H7 (cell line): ENCODE measurements at regions not wholly inside any gene's neighbourhood (a gene's known extent, or its start where the extent isn't known, plus 50 kb on each side); places are given as distances from the start of the nearest gene placed in this dataset.
A peak's percentile ranks its signal among the peaks of the same experiment; 100 is the strongest.

ENCODE experiments used
- DNase-seq: peaks from one replicate; pipeline ENCODE4 v3.0.0; 2012
- H3K27me3 ChIP-seq: 2 replicates; pipeline ENCODE4 v1.6.0; 2011; ENCODE audit warnings: mild to moderate bottlenecking, low read length; ENCODE audit not compliant: control insufficient read depth, insufficient read depth
- H3K36me3 ChIP-seq: replicated peaks from 2 replicates; pipeline ENCODE4 v1.5.1; 2011; ENCODE audit warnings: low read length; ENCODE audit not compliant: control insufficient read depth, insufficient read depth
- H3K4me3 ChIP-seq: 2 replicates; pipeline ENCODE4 v1.5.1; 2011; ENCODE audit warnings: low read depth, mild to moderate bottlenecking, control low read depth, low read length, moderate library complexity; ENCODE audit not compliant: insufficient read depth

DNA sequence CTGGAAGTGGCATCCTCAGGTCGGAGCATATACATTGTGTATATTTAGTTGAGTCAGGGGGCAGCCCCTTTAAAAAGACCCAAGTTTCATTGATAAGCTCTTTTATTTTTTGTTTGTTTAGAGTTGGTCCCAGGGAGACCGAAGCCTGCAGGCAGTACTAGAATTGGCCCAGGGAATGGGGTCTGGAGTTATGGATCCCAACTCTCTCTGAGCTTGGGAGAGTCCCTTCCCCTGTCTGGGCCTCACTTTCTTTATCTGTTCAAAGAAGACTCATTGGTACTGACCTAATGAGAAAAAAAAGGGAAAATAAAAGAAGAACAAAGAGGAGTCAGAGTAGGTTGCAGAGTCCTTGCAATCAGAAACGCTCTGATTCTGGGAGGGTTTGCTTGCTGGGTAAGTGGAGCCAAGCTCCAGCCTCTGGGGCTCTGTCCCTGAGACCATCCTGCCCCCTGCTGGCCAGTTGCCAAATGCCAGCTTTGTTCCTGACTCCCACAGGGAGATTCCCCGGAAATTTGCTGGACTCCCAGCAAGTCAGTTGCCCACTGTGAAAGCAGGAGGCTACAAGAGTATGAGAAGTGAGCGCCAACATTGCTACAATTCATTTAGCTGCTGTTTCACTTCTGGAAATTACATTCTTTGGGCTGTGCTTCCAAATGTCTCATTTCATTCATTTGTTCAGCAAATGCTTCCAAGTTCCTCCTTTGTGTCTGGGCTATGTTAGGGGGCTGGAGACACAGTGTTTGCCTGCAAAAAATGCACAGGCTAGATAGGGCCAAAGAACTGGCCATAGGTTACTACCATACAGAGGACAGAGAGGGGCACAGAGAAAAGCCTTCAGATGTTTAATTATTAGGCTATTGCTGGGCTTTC, 156.2 kb downstream of the MELK start:
- no peak overlapping the region for H3K4me3 ChIP-seq
- no peaks in the 10 kb centered on the region for H3K36me3 ChIP-seq
- DNase-seq = peak; percentile 85
- no peaks in the 10 kb centered on the region for H3K27me3 ChIP-seq

- DNase-seq = no peak
- H3K27me3 ChIP-seq = no peaks in the 10 kb centered on the region
- no peak overlapping the region for H3K4me3 ChIP-seq
- H3K36me3 ChIP-seq = no peaks in the 10 kb centered on the region
These were observed 157.2 kb downstream of the MELK start for GRCh38 chr9:36729906-36730305.

DNA sequence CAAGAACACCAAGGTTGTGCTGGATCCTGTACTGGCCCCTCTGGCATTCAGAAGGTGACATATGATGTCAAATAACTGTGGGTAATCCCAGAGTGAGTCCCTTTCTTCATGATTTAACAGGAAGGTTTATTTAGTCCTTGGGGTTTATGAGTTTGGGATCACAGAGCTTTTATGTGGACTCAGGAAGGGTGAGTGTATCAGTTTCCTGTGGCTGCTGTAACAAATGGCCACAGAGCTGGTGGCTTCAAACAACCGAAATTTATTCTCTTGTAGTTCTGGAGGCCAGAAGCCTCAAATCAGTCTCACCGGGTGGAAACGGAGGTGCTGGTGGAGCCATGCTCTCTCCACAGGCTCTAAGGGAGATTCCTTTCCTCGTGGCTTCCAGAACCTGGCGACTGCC, 157.7 kb downstream of the MELK start:
- no peaks in the 10 kb centered on the region for H3K27me3 ChIP-seq
- no peaks in the 10 kb centered on the region for H3K36me3 ChIP-seq
- DNase-seq = no peak
- no peak overlapping the region for H3K4me3 ChIP-seq

GRCh38 chr9:36731068-36731956, 158.6 kb downstream of the MELK start:
- DNase-seq = no peak
- Histone ChIP-seq H3K27me3 (no peaks in the 10 kb centered on the region), H3K36me3 (no peaks in the 10 kb centered on the region), H3K4me3 (no peak overlapping the region)

DNA sequence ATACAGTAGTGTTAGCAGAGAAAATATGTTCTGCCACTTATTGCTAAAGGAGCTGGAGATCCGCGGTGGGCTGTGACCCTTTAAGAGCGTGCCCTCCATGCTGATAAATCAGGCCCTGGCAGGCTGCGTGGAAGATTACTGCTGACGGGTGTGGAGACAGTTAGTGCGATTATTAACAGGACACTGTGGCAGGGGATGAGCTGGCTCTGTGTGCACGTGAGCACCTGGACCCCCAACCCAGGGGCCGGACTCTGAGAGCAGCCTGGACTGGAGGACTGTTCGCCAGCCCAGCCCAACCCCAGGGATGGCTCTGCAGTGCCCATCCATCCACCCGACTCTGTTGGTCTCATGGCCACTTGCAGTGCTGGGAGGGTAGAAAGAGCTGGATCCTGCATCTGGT, 162.0 kb downstream of the MELK start:
- H3K27me3 ChIP-seq = no peaks in the 10 kb centered on the region; the same call in 1 of the 2 replicates
- no peak for DNase-seq
- H3K36me3 ChIP-seq = no peaks in the 10 kb centered on the region
- no peak overlapping the region for H3K4me3 ChIP-seq

GRCh38 chr9:36736648-36737047, 164.0 kb downstream of the MELK start:
- no peak for DNase-seq
- peaks cover 3% of the 10 kb centered on the region; the same call in 1 of the 2 replicates for H3K27me3 ChIP-seq
- no peak overlapping the region for H3K4me3 ChIP-seq
- no peaks in the 10 kb centered on the region for H3K36me3 ChIP-seq

DNA sequence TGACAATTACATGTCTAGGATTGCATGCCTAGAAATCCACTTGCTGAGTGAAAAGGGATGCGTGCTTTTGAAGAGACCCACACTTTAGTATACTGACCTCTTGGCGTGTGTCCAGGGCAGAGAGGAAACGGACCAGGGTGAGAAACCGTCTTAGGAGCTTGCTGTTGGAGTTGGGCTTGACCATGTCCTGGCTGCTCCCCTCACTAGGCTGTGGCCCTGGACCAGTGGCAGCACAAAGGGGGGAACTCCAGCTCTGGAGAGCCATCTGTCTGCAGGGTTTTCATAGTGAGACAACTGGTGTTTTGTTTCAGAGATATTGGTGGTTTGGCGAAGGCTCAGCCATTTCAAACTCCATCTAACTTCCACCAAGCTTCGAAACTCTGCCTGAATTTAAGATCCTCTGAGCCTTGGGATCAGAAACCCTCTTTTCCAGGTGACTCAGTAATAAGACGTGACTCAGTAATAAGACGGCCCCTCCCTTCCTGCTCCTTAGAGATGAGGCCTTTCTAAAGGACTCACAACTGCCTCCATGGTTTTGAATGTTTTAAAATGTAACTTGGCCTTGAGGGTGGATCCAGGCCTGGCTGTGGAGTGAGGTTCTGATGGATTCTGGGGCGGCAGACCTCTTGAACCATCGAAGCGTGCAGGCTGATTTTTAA, 165.8 kb downstream of the MELK start:
- no peak for DNase-seq
- Histone ChIP-seq H3K27me3 (peaks cover 3% of the 10 kb centered on the region; the same call in 1 of the 2 replicates), H3K4me3 (no peak overlapping the region), H3K36me3 (no peaks in the 10 kb centered on the region)

- no peaks in the 10 kb centered on the region for H3K36me3 ChIP-seq
- peak overlapping the region; percentile 15; the same call in 1 of the 2 replicates for H3K4me3 ChIP-seq
- peaks cover 3% of the 10 kb centered on the region; the same call in 1 of the 2 replicates for H3K27me3 ChIP-seq
- peak; percentile 71 for DNase-seq
These were observed 166.8 kb downstream of the MELK start for GRCh38 chr9:36739373-36740116.

DNA sequence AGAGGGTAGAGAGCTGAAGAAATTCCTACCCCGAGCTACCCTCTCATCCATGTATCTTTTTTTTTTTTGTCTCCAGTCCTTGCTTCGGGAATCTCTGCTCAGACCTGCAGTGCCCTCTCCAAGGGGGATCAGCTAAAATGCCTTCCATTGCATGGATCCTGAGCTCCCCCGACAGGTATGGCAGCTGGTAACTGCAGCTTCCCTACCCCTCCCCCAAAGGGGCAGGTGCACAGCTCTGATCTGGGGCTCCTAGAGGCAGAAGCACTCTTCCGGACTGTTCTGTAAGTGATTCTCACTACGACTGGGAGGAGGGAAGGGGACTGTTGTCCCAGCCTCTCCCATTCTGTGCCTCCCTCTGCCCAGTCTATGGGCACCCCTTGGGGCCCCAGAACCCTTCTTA, 169.6 kb downstream of the MELK start:
- peak; percentile 65 for DNase-seq
- peaks cover 3% of the 10 kb centered on the region; the same call in 1 of the 2 replicates for H3K27me3 ChIP-seq

GRCh38 chr9:36744678-36745077, 172.0 kb downstream of the MELK start:
- no peak overlapping the region for H3K4me3 ChIP-seq
- H3K36me3 ChIP-seq = no peaks in the 10 kb centered on the region
- DNase-seq = no peak
- peaks cover 3% of the 10 kb centered on the region for H3K27me3 ChIP-seq

More for the DNA sequence above, 169.6 kb downstream of the MELK start:
- Histone ChIP-seq H3K4me3 (no peak overlapping the region), H3K36me3 (no peaks in the 10 kb centered on the region)

DNA sequence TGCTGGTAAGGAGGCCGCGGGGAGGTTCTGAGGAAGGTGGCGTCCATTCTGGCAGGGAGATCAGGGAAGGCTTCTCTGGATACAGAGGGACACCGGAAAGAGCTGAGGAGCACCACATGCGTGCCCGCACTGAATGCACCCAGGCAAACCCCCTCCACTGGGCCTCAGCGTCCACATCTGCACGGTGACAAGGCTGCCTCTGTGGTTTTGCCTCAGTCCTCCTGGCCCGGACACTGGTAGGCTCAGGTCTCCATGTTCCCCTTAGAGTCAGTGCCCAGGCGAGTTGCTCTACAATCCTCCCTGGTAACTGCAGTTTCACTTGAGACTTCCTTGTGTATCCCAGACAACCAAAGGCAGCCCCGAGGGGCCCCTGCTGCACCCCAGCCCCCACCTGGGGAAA, 173.3 kb downstream of the MELK start:
- Histone ChIP-seq H3K4me3 (no peak overlapping the region), H3K36me3 (no peaks in the 10 kb centered on the region), H3K27me3 (no peaks in the 10 kb centered on the region; the same call in 1 of the 2 replicates)
- DNase-seq = no peak

- DNase-seq = no peak
- H3K4me3 ChIP-seq = no peak overlapping the region
- no peaks in the 10 kb centered on the region for H3K36me3 ChIP-seq
- no peaks in the 10 kb centered on the region; the same call in 1 of the 2 replicates for H3K27me3 ChIP-seq
These were observed 173.7 kb downstream of the MELK start for GRCh38 chr9:36746415-36746814.

DNA sequence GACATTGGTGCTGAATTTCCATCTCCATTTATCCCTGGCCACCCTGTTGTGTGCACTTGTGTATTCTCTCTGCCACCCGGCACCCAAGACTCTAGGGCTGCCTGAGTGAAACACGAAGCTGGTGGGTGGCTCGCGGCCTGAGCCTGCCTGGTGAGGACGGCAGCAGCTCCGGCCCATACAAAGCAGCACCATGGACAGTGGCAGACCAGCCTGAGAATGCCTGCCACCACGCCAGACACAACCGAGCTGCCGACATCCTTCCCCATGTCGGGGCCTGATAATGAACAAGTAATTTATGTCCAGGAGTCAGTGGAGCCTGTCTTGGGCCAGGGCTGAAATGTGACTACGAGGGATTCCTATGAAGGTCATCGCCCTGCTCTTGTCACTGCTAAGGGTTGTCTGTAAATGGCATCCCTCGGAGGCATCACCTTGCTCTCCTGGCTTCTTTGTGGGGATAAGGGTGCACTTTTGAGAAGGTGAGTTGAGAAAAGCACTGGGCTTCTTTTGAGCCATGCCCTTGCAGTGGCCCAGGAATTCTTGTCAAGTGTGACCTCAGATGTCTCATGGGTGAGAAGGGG, 175.7 kb downstream of the MELK start:
- peak; percentile 87 for DNase-seq
- Histone ChIP-seq H3K27me3 (no peaks in the 10 kb centered on the region; the same call in 1 of the 2 replicates), H3K36me3 (no peaks in the 10 kb centered on the region), H3K4me3 (no peak overlapping the region)
